Common myeloid progenitor, CD34-positive (primary cell): ENCODE measurements at regions not wholly inside any gene's neighbourhood (a gene's known extent, or its start where the extent isn't known, plus 50 kb on each side); places are given as distances from the start of the nearest gene placed in this dataset.

Source experiments
- CTCF ChIA-PET: fragments of 350-600 bp; sonication (Branson Sonifier 250); formaldehyde crosslinking; loops from one replicate; lab custom pipeline; 2021; ENCODE audit warnings: antibody characterized with exemption; lab: Charles Lee
- POLR2A ChIA-PET: fragments of 350-600 bp; sonication (Branson Sonifier 250); formaldehyde crosslinking; loops from one replicate; lab custom pipeline; 2021; ENCODE audit warnings: antibody characterized with exemption; lab: Charles Lee
- DNase-seq, 3 donors: peaks; one replicate each; pipeline versions ENCODE4 v3.0.0 to v3.0.0-alpha.2; 2013
- H3K27ac ChIP-seq, 2 experiments: 1 replicate in 1 of 2; 2 replicates in 1 of 2; pipeline ENCODE4 v1.7.0; 2013; ENCODE audit warnings: inconsistent platforms in 2 of 2, low read length in 2 of 2, mild to moderate bottlenecking in 2 of 2, low read depth in 1 of 2, moderate library complexity in 1 of 2; ENCODE audit not compliant: severe bottlenecking in 2 of 2, insufficient read depth in 1 of 2, poor library complexity in 1 of 2
- H3K27me3 ChIP-seq, 5 experiments: replicated peaks in 2 of 5; 1 replicate in 3 of 5; 2 replicates in 2 of 5; pipeline versions ENCODE4 v1.6.1 to v1.7.0; 2013; ENCODE audit warnings: low read length in 4 of 5, mild to moderate bottlenecking in 2 of 5, moderate library complexity in 2 of 5, inconsistent platforms in 1 of 5; ENCODE audit not compliant: insufficient read depth in 5 of 5, control insufficient read depth in 4 of 5
- H3K36me3 ChIP-seq, 4 experiments: 1 replicate in 2 of 4; 2 replicates in 2 of 4; pipeline versions ENCODE4 v1.6.1 to v1.7.0; 2013; ENCODE audit warnings: low read length in 3 of 4, control low read depth in 1 of 4, mild to moderate bottlenecking in 1 of 4; ENCODE audit not compliant: control insufficient read depth in 4 of 4, insufficient read depth in 4 of 4
- H3K4me1 ChIP-seq, 4 experiments: 1 replicate in 3 of 4; 2 replicates in 1 of 4; pipeline versions ENCODE4 v1.6.1 to v1.7.1; 2013; ENCODE audit warnings: low read length in 3 of 4, mild to moderate bottlenecking in 3 of 4, control low read depth in 1 of 4, inconsistent platforms in 1 of 4, moderate library complexity in 1 of 4; ENCODE audit not compliant: control insufficient read depth in 4 of 4, insufficient read depth in 4 of 4; ENCODE audit errors: control extremely low read depth in 1 of 4
- H3K4me3 ChIP-seq, 7 experiments: 1 replicate in 4 of 7; 2 replicates in 3 of 7; pipeline versions ENCODE4 v1.5.1 to v1.7.0; 2013; ENCODE audit warnings: mild to moderate bottlenecking in 7 of 7, low read length in 6 of 7, moderate library complexity in 6 of 7, inconsistent platforms in 2 of 7, low read depth in 2 of 7, control low read depth in 1 of 7; ENCODE audit not compliant: insufficient read depth in 4 of 7, control insufficient read depth in 1 of 7; ENCODE audit errors: extremely low read depth in 1 of 7
- H3K9me3 ChIP-seq, 5 experiments: 1 replicate in 4 of 5; 2 replicates in 1 of 5; pipeline versions ENCODE4 v1.6.1 to v1.7.1; 2013; ENCODE audit warnings: low read length in 4 of 5, mild to moderate bottlenecking in 2 of 5, inconsistent platforms in 1 of 5, low read depth in 1 of 5, moderate library complexity in 1 of 5; ENCODE audit not compliant: control insufficient read depth in 4 of 5, insufficient read depth in 2 of 5; ENCODE audit errors: control extremely low read depth in 1 of 5
- WGBS: methylation state at CpG from one replicate; pipeline ENCODE4 v1.1.5; 2013; ENCODE audit not compliant: insufficient coverage; 5-methylcytosine and 5-hydroxymethylcytosine counted together

DNA sequence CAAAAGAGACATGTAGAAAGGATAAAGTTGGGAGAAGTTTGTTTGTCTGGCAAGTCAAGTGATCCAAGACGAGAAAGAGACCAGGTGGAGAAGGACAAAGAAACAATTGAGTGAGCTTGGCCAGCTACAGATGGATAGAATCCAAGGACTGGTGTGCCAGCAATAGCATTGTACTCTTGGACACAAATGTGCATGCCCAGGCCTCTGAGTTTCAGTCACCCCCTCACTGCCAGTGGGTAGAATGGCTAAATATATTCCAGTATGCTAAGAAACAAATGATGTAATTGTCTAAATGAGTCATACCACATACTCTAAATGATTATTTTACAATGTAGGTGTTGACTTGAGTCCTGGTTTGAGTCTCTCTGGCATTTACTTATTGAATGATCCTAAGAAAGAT lies 881.3 kb downstream of the LRRTM4 start:
- ChIA-PET POLR2A (no interaction called here), CTCF (no interaction called here)
- DNase-seq: no peak
- Histone ChIP-seq H3K27ac (no peak overlapping the region), H3K4me1 (no peaks in the 10 kb centered on the region), H3K9me3 (no peaks in the 10 kb centered on the region), H3K27me3 (no peaks in the 10 kb centered on the region), H3K4me3 (no peak overlapping the region), H3K36me3 (no peaks in the 10 kb centered on the region)
- WGBS: 92% methylated on average over 1 of the region's 1 CpG

DNA sequence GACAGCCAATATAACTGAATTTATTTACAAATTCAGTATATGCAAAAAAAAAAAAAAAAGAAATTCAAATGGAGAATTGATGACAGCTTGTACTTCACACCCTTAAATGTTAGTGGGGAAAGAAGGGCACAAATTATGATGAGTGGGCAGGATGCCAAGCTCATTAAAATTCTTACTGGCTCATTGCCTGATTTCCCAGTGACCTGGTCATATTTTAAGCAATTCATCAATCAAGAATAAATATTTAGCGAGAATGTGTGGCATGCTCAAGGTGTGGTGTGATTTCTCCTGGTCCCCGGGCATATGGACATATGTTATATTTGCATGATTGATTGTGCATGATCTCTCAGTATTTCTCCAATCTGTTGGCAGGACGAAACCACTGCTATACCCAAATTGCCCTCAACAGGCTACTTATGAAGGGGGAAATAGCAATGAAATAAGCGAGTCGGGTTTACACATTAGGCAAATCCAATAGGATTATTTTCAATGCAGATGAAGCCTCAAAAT lies 883.0 kb downstream of the LRRTM4 start:
- Histone ChIP-seq H3K27me3 (no peaks in the 10 kb centered on the region), H3K4me1 (no peaks in the 10 kb centered on the region), H3K4me3 (no peak overlapping the region), H3K36me3 (no peaks in the 10 kb centered on the region), H3K27ac (no peak overlapping the region), H3K9me3 (no peaks in the 10 kb centered on the region)
- POLR2A ChIA-PET: no interaction called here
- 100% methylated on average over 2 of the region's 5 CpGs for WGBS
- CTCF ChIA-PET: no interaction called here
- DNase-seq: no peak

DNA sequence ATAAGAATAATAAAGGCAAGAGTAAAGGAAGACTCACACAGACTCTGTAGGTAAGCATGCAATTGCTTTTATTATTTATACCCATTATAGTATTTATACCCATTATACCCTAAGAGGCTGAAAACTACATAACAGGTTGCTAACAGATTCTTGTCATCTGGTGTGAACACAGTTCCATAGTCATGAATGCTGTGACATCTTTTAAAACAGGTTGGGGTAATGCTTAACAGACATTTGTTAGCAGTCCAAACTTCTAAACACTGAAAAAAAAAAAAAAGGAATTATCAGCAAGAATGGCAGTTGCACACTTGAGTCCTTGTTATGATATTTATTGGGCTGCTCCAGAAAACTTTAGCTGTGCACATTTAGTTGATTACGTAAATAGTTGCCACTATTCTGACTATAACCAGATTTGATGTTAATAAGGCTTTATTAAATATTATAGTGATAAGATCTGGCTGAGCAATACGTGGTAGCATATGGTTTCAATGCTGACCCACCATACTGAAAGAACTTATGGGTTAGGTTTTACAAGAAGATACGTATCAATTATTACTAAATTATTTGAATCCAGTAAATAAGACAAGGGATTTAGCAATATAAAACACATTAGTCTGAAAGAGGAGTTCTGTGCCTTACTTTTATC lies 888.8 kb downstream of the LRRTM4 start:
- H3K36me3 ChIP-seq: no peaks in the 10 kb centered on the region
- CTCF ChIA-PET: no interaction called here
- H3K9me3 ChIP-seq: no peaks in the 10 kb centered on the region
- H3K4me3 ChIP-seq: no peak overlapping the region
- H3K4me1 ChIP-seq: no peaks in the 10 kb centered on the region
- no CpG with 5 or more reads among the region's 3 CpGs for WGBS
- H3K27ac ChIP-seq: no peak overlapping the region
- POLR2A ChIA-PET: no interaction called here
- DNase-seq: no peak
- no peaks in the 10 kb centered on the region for H3K27me3 ChIP-seq

DNA sequence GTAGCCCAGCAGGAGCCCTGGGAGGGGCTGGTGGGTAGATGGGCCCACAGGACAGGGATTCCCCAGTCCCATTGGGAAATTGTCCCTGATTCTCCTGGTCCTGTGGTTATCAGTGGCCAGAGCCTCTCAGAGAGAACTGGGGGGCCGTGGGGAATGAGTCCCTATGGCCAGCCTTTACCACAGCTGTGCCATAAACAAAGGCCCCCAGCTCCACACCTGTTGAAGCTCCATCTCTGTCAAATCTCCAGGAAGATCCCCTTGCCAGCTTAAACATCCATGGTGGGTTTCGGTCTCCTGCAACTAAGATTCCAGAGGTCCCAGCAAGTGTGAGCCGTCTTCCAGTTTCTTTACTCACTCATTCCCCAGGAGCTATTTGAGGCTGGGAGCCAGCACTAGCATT lies 897.1 kb downstream of the LRRTM4 start:
- H3K4me3 ChIP-seq: no peak overlapping the region
- no peak overlapping the region for H3K27ac ChIP-seq
- CTCF ChIA-PET: no interaction called here
- H3K4me1 ChIP-seq: no peaks in the 10 kb centered on the region
- no peaks in the 10 kb centered on the region for H3K27me3 ChIP-seq
- no peak for DNase-seq
- POLR2A ChIA-PET: no interaction called here
- no peaks in the 10 kb centered on the region for H3K9me3 ChIP-seq
- WGBS: 83% methylated on average over 3 of the region's 3 CpGs
- no peaks in the 10 kb centered on the region for H3K36me3 ChIP-seq

DNA sequence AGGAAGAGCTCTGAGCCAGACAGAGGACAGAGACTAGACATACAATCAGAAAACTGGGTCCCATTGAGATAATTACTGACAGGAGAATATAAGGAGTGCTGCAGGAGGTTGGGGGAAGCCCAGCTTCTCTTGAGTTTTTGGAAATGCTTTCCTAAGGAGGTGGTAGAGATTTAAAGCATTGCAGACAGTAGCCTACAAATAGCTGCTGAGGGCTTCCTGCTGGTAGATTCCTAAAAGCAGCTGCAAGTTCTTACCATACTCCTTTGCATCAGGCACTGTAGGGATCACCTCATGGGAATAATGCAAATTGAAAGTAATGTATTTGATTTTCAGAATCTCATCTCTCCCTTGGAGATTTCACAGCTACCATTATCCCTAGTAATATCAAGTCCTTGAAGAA lies 902.6 kb upstream of the GCFC2 start:
- CTCF ChIA-PET: interaction anchor here (0.8 to 1.1 kb wide), 2 partner anchors 11 to 13 kb away, joined by 3 to 6 read pairs; no protein-coding TSS in a partner anchor

DNA sequence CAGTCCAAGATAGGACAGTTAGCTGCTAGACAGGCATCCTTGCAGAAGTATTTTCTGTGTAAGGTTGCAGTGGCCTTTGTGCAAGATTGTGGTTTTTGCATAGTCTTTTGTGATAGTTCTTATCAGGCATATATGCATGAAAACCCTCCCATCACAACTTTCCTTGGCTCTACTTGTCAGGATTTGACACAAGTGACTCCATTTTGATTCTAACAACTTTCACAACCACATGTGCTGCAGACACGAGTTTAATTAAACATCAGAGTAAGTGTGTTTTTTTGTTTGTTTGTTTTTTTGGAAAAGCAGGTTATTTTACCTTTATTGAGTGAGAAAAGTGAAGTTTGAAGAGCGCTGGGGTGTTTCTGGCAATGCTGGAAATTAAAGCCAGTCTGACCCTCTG lies 902.0 kb upstream of the GCFC2 start:
- Histone ChIP-seq H3K9me3 (no peaks in the 10 kb centered on the region), H3K27ac (no peak overlapping the region), H3K27me3 (no peaks in the 10 kb centered on the region), H3K4me1 (no peaks in the 10 kb centered on the region), H3K36me3 (no peaks in the 10 kb centered on the region), H3K4me3 (no peak overlapping the region)
- DNase-seq: no peak
- ChIA-PET CTCF (interaction anchor here (0.8 to 1.1 kb wide), 2 partner anchors 11 to 12 kb away, joined by 3 to 6 read pairs; no protein-coding TSS in a partner anchor), POLR2A (no interaction called here)
- 100% methylated on average over 1 of the region's 2 CpGs for WGBS

More for the DNA sequence above, 902.6 kb upstream of the GCFC2 start:
- H3K4me3 ChIP-seq: no peak overlapping the region
- DNase-seq: no peak
- H3K27me3 ChIP-seq: no peaks in the 10 kb centered on the region
- no peaks in the 10 kb centered on the region for H3K9me3 ChIP-seq
- H3K4me1 ChIP-seq: no peaks in the 10 kb centered on the region
- POLR2A ChIA-PET: no interaction called here
- no peak overlapping the region for H3K27ac ChIP-seq
- no peaks in the 10 kb centered on the region for H3K36me3 ChIP-seq

DNA sequence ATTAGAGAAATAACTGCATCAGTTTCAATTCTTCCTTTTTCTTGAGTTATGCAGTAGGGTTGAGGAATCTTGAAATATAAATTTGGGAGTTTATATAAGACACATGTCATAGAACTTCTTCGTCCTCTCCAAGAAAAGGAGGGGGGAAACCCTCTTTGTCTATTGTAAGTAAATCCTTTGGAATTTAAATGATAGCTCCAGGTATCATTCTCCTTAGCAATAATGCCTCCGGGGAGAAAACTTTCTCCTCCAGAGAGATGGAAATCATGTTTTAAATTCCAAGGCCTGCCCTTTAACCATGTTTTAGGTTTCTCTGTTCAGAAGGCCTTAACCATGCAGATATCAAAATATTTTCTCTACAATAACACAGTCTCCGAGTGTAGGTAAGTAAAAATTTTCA lies 899.7 kb upstream of the GCFC2 start:
- no peak overlapping the region for H3K27ac ChIP-seq
- no peaks in the 10 kb centered on the region for H3K27me3 ChIP-seq
- WGBS: 63% methylated on average over 1 of the region's 3 CpGs
- DNase-seq: no peak
- ChIA-PET CTCF (no interaction called here), POLR2A (no interaction called here)
- no peaks in the 10 kb centered on the region for H3K4me1 ChIP-seq
- H3K9me3 ChIP-seq: no peaks in the 10 kb centered on the region
- no peaks in the 10 kb centered on the region for H3K36me3 ChIP-seq
- H3K4me3 ChIP-seq: no peak overlapping the region
